SK-N-SH (cell line): ENCODE measurements at regions not wholly inside any gene's neighbourhood (a gene's known extent, or its start where the extent isn't known, plus 50 kb on each side); places are given as distances from the start of the nearest gene placed in this dataset.

Source experiments
- CTCF ChIA-PET: fragments of 300-600, 350-600 bp; formaldehyde crosslinking; extraction: SDS; loops from one replicate; lab custom pipeline; 2021; lab: Yijun Ruan, JAX
- POLR2A ChIA-PET: fragments of 350-600 bp; sonication (Branson Sonifier 250); formaldehyde crosslinking; extraction: SDS; loops from one replicate; lab custom pipeline; 2020; ENCODE audit warnings: antibody characterized with exemption, inconsistent platforms; lab: Yijun Ruan, JAX
- DNase-seq: peaks from one replicate; pipeline ENCODE4 v3.0.0; 2012
- H2AFZ ChIP-seq: fragments of 200-600 bp; sonication (generic); 2 replicates; pipeline ENCODE4 v1.8.1; 2016; ENCODE audit warnings: antibody characterized with exemption, mild to moderate bottlenecking, low read depth
- H3F3A ChIP-seq: fragments of 200-600 bp; sonication (generic); replicated peaks from 2 replicates; pipeline ENCODE3; 2016; ENCODE audit warnings: antibody characterized with exemption, mild to moderate bottlenecking; ENCODE audit not compliant: insufficient read depth
- H3K27ac ChIP-seq, 2 experiments: fragments of 200-500 bp in 1 of 2; fragments of 200-600 bp in 1 of 2; sonication (Bioruptor generic) in 1 of 2; sonication (generic), shearing (Covaris generic) in 1 of 2; 2 replicates each; pipeline versions ENCODE4 v1.5.1 to v1.6.1; 2014 to 2016; ENCODE audit warnings: low read depth in 2 of 2, inconsistent platforms in 1 of 2, low read length in 1 of 2, mild to moderate bottlenecking in 1 of 2, mixed read lengths in 1 of 2
- H3K27me3 ChIP-seq: fragments of 200-600 bp; sonication (generic), shearing (Covaris generic); 2 replicates; pipeline ENCODE4 v1.6.1; 2016; ENCODE audit warnings: mixed run types; ENCODE audit not compliant: insufficient read depth
- H3K36me3 ChIP-seq, 2 experiments: fragments of 200-500 bp in 1 of 2; fragments of 200-600 bp in 1 of 2; sonication (Bioruptor generic) in 1 of 2; sonication (generic) in 1 of 2; replicated peaks in 1 of 2; 2 replicates each; pipeline versions ENCODE3 to v1.5.1; 2014 to 2016; ENCODE audit warnings: low read length in 1 of 2, mild to moderate bottlenecking in 1 of 2; ENCODE audit not compliant: insufficient read depth in 2 of 2, control insufficient read depth in 1 of 2
- H3K4me1 ChIP-seq, 2 experiments: fragments of 200-500 bp in 1 of 2; fragments of 200-600 bp in 1 of 2; sonication (Bioruptor generic) in 1 of 2; sonication (generic), shearing (Covaris generic) in 1 of 2; 2 replicates each; pipeline versions ENCODE4 v1.5.1 to v1.6.1; 2014 to 2016; ENCODE audit warnings: low read depth in 1 of 2, low read length in 1 of 2, mixed run types in 1 of 2; ENCODE audit not compliant: insufficient read depth in 2 of 2, control insufficient read depth in 1 of 2
- H3K4me2 ChIP-seq: fragments of 200-600 bp; sonication (generic), shearing (Covaris generic); 2 replicates; pipeline ENCODE4 v1.6.1; 2017; ENCODE audit warnings: mixed run types
- H3K4me3 ChIP-seq, 2 experiments: fragments of 200-500 bp in 1 of 2; fragments of 200-600 bp in 1 of 2; sonication (Bioruptor generic) in 1 of 2; sonication (generic), shearing (Covaris generic) in 1 of 2; 2 replicates each; pipeline versions ENCODE4 v1.5.1 to v1.8.1; 2014 to 2016; ENCODE audit warnings: low read depth in 2 of 2, inconsistent platforms in 1 of 2, low read length in 1 of 2, mild to moderate bottlenecking in 1 of 2, mixed read lengths in 1 of 2, moderate library complexity in 1 of 2
- H3K79me2 ChIP-seq: fragments of 200-600 bp; sonication (generic); 2 replicates; pipeline ENCODE4 v1.8.1; 2017; ENCODE audit warnings: mild to moderate bottlenecking; ENCODE audit not compliant: insufficient read depth
- H3K9ac ChIP-seq: fragments of 200-600 bp; sonication (generic); 2 replicates; pipeline ENCODE4 v1.6.1; 2017; ENCODE audit warnings: mixed run types
- H3K9me2 ChIP-seq: fragments of 200-600 bp; sonication (generic); 2 replicates; pipeline ENCODE4 v1.6.1; 2017; ENCODE audit warnings: mixed run types
- H3K9me3 ChIP-seq: fragments of 200-600 bp; sonication (generic); 2 replicates; pipeline ENCODE4 v1.6.1; 2017; ENCODE audit warnings: mixed run types, mild to moderate bottlenecking, moderate library complexity
- H4K20me1 ChIP-seq: fragments of 200-600 bp; sonication (generic); 2 replicates; pipeline ENCODE4 v1.6.1; 2017; ENCODE audit warnings: mild to moderate bottlenecking, mixed run types; ENCODE audit not compliant: insufficient read depth
- EZH2phosphoT487 ChIP-seq: fragments of 200-600 bp; sonication (generic); IDR thresholded peaks from 2 replicates; pipeline ENCODE4 v1.6.1; 2017; ENCODE audit warnings: low read depth, mixed run types, mild to moderate bottlenecking, antibody characterized with exemption, moderate library complexity, borderline replicate concordance
- JUND ChIP-seq: IDR thresholded peaks from 2 replicates; pipeline ENCODE4 v1.4.0; 2012
- MEF2A ChIP-seq: IDR thresholded peaks from 2 replicates; pipeline ENCODE4 v1.4.0; 2012; ENCODE audit warnings: low read depth, borderline replicate concordance
- RAD21 ChIP-seq: IDR thresholded peaks from 2 replicates; pipeline ENCODE4 v1.6.1; 2012; ENCODE audit warnings: mild to moderate bottlenecking, low read length
- RXRA ChIP-seq: IDR thresholded peaks from 2 replicates; pipeline ENCODE4 v1.4.0; 2012; ENCODE audit warnings: low read depth, mild to moderate bottlenecking, borderline replicate concordance
- SIN3A ChIP-seq: IDR thresholded peaks from 2 replicates; pipeline ENCODE4 v1.6.1; 2012; ENCODE audit warnings: low read depth, mild to moderate bottlenecking, low read length, moderate library complexity, borderline replicate concordance
- TAF1 ChIP-seq: IDR thresholded peaks from 2 replicates; pipeline ENCODE4 v1.6.1; 2012; ENCODE audit warnings: low read depth, mild to moderate bottlenecking, low read length, moderate library complexity, borderline replicate concordance
- TEAD4 ChIP-seq: IDR thresholded peaks from 2 replicates; pipeline ENCODE4 v1.4.0; 2012; ENCODE audit warnings: mild to moderate bottlenecking, borderline replicate concordance; ENCODE audit not compliant: insufficient read depth
- USF2 ChIP-seq: fragments of 150-350 bp; IDR thresholded peaks from 2 replicates; pipeline ENCODE4 v1.6.1; 2017; ENCODE audit warnings: antibody characterized with exemption, low read length, low read depth, borderline replicate concordance
- ZBTB33 ChIP-seq: IDR thresholded peaks from 2 replicates; pipeline ENCODE4 v1.4.0; 2012; ENCODE audit warnings: low read depth, borderline replicate concordance
- WGBS: methylation state at CpG from one replicate; pipeline ENCODE4 v1.1.6; 2017; ENCODE audit warnings: low lambda C conversion rate; 5-methylcytosine and 5-hydroxymethylcytosine counted together
- TF ChIP-seq, protein P1 (sequence below): IDR thresholded peaks from 2 replicates; pipeline ENCODE4 v1.6.1; 2012; ENCODE audit warnings: mild to moderate bottlenecking, low read depth, low read length, moderate library complexity
- TF ChIP-seq, protein P2 (sequence below): fragments of 150-350 bp; IDR thresholded peaks from 2 replicates; pipeline ENCODE4 v1.6.1; 2016; ENCODE audit warnings: mild to moderate bottlenecking, low read depth, low read length
- TF ChIP-seq, protein P3 (sequence below): IDR thresholded peaks from 2 replicates; pipeline ENCODE4; 2012

DNA sequence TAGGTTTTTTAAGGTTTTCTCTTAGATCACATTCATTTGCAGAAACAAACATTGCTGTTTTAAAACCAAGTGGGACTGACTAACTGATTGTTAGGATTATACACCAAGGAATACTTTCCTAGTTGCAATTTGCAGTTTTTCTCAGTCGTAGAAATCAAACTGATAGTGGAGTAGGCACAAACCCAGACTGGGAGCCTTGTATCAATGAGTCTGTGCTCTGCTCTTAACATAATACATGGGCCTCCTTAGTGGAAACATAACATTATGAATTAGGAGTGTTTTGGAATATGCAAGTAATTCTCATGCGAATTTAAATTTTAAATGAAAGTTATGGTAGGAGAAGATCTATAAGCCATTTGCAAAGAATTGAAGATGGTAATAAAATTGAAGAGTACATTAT is 223.5 kb downstream of the CLCN4 start (continued):
- TF ChIP-seq, protein P1, sequence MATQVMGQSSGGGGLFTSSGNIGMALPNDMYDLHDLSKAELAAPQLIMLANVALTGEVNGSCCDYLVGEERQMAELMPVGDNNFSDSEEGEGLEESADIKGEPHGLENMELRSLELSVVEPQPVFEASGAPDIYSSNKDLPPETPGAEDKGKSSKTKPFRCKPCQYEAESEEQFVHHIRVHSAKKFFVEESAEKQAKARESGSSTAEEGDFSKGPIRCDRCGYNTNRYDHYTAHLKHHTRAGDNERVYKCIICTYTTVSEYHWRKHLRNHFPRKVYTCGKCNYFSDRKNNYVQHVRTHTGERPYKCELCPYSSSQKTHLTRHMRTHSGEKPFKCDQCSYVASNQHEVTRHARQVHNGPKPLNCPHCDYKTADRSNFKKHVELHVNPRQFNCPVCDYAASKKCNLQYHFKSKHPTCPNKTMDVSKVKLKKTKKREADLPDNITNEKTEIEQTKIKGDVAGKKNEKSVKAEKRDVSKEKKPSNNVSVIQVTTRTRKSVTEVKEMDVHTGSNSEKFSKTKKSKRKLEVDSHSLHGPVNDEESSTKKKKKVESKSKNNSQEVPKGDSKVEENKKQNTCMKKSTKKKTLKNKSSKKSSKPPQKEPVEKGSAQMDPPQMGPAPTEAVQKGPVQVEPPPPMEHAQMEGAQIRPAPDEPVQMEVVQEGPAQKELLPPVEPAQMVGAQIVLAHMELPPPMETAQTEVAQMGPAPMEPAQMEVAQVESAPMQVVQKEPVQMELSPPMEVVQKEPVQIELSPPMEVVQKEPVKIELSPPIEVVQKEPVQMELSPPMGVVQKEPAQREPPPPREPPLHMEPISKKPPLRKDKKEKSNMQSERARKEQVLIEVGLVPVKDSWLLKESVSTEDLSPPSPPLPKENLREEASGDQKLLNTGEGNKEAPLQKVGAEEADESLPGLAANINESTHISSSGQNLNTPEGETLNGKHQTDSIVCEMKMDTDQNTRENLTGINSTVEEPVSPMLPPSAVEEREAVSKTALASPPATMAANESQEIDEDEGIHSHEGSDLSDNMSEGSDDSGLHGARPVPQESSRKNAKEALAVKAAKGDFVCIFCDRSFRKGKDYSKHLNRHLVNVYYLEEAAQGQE, result no peak
- no peak for TF ChIP-seq RAD21
- no peak for TF ChIP-seq EZH2phosphoT487
- no peak for TF ChIP-seq TAF1

DNA sequence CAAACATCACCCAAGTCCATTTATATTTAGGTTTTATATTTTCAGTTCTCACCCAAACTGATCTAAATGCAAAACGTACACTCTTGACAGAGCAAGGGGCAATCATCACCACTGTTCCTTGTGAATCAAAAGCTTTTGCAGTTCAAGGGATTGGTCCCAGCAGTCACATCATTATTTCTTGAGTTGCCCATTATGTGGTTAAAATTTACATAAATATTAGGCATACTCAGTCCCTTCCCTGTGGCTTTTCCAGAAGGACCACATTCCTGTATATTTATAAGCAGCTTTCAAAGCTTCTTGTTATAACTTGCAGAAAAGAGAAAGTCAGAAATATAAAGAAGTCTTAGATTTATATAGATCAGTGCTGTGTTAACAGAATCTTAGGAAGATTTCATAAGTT is 224.4 kb downstream of the CLCN4 start:
- Histone ChIP-seq H3K9me3 (0 out of 2 replicates have a peak, but pooled peaks cover 5% of the 10 kb centered on the region), H3K9ac (no peak overlapping the region), H3K79me2 (no peaks in the 10 kb centered on the region), H3K27ac (no peak overlapping the region), H3K4me3 (no peak overlapping the region), H3K4me1 (no peaks in the 10 kb centered on the region; a peak in 1 of 4 replicates), H3K27me3 (no peaks in the 10 kb centered on the region), H4K20me1 (no peaks in the 10 kb centered on the region), H2AFZ (no peak overlapping the region)
- ChIA-PET POLR2A (no interaction called here), CTCF (no interaction called here)
- WGBS, result 38% methylated on average over 1 of the region's 1 CpG
- no peak for DNase-seq
- no peak for TF ChIP-seq ZBTB33
- TF ChIP-seq JUND, result no peak
- no peak for TF ChIP-seq TEAD4
- TF ChIP-seq MEF2A, result no peak
- TF ChIP-seq, protein P2, sequence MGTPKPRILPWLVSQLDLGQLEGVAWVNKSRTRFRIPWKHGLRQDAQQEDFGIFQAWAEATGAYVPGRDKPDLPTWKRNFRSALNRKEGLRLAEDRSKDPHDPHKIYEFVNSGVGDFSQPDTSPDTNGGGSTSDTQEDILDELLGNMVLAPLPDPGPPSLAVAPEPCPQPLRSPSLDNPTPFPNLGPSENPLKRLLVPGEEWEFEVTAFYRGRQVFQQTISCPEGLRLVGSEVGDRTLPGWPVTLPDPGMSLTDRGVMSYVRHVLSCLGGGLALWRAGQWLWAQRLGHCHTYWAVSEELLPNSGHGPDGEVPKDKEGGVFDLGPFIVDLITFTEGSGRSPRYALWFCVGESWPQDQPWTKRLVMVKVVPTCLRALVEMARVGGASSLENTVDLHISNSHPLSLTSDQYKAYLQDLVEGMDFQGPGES, result no peak
- TF ChIP-seq, protein P1, result no peak
- no peak for TF ChIP-seq TAF1
- no peak for TF ChIP-seq RXRA
- TF ChIP-seq, protein P3, sequence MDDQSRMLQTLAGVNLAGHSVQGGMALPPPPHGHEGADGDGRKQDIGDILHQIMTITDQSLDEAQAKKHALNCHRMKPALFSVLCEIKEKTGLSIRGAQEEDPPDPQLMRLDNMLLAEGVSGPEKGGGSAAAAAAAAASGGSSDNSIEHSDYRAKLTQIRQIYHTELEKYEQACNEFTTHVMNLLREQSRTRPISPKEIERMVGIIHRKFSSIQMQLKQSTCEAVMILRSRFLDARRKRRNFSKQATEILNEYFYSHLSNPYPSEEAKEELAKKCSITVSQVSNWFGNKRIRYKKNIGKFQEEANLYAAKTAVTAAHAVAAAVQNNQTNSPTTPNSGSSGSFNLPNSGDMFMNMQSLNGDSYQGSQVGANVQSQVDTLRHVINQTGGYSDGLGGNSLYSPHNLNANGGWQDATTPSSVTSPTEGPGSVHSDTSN, result no peak
- no peak for TF ChIP-seq USF2
- TF ChIP-seq SIN3A, result no peak
- TF ChIP-seq, all 33 proteins: peak for 0
- H3F3A ChIP-seq, result no peaks in the 10 kb centered on the region
- peaks cover 0 to 3% of the 10 kb centered on the region in 2 experiments for H3K36me3 ChIP-seq
- no peak overlapping the region for H3K4me2 ChIP-seq
- no peaks in the 10 kb centered on the region for H3K9me2 ChIP-seq
